NCI-H1092 treated with DMSO at 0.1 percent for 48 hours (cell line): ENCODE measurements at regions not wholly inside any gene's neighbourhood (a gene's known extent, or its start where the extent isn't known, plus 50 kb on each side); places are given as distances from the start of the nearest gene placed in this dataset.

ENCODE experiments used
- DNase-seq: peaks from one replicate; lab custom pipeline; 2025; lab: John Stamatoyannopoulos, UW

DNA sequence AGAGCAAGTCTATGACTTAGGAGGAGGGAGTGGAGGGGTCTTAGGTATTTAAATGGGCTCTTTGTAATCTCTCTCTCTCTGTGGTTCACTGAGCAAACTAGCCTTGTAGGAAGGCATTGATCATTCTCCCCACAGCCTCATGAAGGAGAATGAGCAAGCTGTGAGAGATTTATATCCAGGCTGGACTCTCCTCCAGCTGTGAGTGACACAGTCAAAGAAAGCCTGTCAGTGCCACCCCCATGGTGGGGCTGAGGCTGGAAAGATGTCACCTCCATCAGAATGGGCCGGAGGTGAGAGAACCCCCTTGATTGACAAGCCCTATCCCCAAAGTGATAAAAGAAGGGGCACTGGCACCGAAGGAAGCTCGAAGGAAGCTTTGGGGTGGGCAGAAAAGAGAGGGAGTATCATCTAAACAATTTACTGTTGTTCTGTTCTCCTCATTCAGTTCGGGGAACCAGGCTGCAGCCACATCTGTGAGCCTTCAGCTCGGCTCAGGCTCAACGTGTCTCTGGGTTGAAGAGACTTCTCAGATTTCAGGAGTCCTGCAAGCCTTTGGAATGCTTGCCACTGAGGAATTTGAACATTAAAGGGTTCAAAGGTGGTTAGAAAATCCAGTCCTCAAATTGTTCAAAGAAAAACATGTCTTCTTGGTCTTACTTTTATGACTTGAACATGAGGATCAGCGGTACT, 538.2 kb upstream of the ZNF462 start:
- no peak for DNase-seq

DNA sequence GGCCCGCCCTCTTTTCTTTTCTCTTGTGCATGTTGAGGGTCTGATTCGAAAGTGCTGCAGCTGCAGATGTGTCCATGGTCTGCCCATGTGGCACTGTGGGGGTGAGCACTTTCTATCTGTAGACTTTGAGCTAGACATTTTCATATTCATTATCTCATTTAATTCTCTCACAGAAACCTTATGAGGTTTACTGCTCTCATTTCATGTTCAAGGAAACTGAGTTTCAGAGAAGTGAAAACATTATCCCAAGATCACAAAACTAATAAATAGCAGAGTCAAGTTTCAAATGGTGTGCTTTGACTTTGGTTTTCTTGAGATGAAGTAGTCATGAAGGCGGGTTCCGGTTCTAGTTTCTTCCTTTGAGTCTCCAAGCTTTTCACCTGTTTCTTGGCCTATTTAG, 536.5 kb upstream of the ZNF462 start:
- no peak for DNase-seq

DNA sequence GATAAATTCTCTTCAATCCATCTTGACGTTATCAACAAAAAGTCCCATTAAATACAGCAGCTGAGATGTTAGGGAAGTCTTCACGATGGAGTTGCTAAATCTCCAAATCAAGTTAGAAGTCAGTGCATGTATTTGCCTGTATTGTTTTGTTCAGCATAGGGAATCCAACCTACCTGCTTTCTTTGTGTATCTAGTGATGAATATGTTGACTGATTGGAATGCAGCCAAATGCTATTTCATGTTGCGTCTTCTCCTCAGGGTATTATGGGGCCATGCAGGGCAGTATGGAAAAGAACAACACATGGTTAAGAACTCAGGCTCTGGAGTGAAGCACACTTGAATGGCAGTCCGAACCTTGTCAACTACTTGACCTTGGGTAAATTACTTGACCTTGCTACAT, 529.5 kb upstream of the ZNF462 start:
- peak; percentile 91 for DNase-seq

DNA sequence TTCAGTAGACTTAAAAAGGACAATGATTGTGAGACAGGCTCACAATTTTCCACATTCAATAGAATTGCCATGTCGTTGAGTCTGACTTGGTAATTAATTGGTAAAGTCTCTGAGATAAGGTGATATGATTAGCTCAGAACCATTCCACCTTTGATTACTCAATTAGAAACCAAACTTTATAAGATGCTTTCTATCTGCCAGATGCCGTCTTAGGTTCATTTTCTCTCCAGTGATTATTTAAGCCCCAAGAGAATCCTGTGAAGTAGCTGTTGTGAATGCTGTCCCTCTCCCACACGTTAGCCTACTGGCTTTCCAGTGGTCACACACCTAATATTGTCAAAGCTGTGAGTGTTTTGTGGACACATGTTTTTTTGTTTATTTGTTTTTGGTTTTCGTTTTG, 528.9 kb upstream of the ZNF462 start:
- DNase-seq: no peak

DNA sequence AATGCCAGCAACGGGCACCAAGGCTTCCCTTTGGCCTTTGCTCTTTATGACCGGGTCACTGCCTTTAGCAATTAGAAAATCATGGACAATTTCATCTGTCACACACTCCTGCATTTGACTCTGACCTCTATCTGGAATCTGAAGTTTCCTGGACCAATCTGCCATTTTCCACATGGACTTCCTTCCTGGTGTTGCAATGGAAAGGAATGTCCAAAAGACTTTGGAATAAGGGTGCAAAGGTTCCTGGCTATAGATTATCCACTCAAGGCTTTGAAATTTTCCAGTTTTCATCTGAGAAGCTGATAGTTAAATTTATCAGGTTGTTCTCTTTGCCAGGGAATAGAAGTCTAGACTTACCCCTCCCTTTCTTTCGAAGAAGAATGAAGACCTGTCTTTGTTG, 523.1 kb upstream of the ZNF462 start:
- DNase-seq: no peak

DNA sequence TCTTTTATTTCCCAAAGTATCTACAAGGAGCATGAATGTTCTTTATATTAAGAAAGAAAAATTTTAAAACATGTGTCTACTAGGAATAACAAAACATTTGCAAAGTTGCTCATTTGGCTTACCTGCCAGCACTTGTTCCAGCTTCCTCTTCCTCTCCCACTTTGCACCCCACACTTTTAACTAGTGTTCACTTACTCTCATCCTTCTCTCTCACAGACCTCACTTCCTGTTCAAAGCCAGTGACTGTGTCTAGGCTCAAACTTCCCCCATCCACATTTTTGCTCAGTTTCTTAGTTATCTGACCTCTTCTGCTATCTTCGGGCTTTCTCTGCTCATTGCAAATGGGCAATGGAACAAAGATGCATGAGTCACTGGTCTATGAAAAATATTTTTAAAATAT, 512.2 kb upstream of the ZNF462 start:
- DNase-seq: no peak

DNA sequence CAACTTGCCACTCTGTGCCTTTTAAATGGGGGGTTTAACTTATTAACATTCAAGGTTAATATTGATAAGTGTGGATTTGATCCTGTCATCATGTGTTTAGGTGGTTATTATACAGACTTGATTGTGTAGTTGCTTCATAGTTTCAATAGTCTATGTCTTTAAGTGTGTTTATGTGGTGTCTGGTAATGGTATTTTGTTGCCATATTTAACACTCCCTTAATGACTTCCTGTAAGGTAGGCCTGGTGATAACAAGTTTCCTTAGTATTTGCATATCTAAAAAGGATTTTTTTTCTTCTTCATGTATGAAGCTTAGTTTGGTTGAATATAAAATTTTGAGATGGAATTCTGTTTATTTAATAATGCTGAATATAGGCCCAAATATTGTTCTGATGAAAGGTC, 506.0 kb upstream of the ZNF462 start:
- DNase-seq: no peak

DNA sequence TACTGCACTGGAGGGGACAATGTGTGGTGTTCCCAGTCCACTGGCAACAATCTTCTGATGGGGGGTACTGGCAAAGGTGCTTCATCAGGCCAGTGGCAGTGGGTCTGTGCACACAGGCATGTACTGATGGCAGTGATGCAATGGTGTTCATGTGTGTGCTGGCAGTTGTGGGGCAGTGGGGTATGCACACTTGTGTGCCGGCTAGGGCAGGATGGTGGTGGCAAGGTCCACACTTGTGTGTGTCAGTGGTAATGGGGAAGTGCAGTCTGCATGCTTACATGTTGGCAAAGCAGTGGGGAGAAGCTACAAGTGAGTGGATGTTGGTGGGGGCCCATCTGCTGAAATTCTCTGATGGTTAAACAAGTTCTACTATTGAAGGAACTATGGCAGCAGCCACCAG, 504.6 kb upstream of the ZNF462 start:
- DNase-seq: no peak

DNA sequence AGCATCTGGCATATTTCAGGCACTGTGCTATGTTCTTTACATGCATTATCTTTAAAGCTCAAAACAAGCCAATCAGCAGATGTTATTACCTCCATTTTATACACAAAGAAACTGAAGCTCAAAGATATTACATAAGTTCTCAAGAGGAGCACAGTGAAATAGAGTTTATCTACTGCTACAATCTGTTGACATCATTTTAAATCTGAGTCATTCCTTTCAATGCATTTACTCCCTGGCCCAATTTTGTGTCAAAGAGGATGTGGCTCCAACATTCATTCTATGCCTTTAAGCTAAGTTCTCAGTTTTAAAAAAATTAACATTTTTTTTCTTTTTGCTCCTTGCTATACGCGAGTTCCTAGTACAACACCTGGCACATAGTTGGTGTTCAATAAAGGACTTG, 486.3 kb upstream of the ZNF462 start:
- DNase-seq: no peak

DNA sequence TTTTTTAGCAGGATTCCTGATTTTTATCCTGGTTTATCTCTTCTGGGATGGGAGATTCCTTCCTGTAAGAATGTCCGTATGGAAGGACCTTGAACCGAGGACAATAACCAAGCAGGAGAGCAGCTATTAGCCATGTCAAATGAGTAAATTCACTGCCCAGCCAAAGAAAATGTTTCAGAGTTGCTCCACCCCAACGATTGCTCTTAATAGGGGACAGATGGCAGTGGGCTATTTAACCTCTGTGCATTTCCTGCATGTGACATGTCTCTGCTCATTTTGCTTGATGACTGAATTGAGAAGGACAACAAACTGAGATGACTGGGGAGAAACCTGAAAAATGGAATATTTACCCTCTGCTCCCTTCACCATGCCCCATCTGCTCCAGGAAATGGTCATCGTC, 479.9 kb upstream of the ZNF462 start:
- DNase-seq: no peak

DNA sequence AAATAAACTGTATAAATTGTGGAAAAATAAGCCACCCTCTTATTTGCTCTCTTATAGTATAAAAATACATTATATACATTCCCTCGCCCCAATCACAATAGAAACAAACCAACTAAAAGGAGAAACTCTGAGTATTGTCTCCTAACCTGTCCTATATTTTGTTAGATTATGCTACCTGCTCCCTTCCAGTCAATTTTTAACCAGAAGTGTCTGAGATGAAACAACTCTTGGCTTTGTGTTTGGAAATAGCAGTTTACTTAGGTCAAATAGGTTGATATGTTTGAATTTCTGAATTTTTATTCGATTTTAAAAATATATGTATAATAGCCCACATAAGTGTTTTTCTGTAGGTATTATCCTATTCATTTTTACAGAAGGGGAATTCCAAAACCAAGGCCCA, 475.0 kb upstream of the ZNF462 start:
- no peak for DNase-seq

DNA sequence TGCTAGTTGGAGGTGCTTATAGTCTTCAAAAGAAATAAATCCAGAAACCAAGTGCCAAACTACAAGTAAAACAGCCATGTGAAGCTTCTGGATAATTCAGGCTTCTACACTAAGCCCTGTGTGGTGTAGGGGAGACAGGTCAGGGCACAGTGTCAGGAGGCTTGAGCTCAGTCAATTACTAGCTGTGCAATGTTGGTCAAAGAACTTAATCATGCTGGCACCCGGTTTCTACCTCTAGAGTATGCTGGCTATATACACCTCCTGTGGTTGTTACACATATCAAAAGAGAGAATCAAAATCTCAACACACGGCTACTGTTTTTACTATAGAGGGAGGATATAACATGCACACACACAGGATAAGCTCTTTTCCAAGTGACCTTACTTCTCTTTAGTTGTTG, 469.7 kb upstream of the ZNF462 start:
- DNase-seq: no peak

DNA sequence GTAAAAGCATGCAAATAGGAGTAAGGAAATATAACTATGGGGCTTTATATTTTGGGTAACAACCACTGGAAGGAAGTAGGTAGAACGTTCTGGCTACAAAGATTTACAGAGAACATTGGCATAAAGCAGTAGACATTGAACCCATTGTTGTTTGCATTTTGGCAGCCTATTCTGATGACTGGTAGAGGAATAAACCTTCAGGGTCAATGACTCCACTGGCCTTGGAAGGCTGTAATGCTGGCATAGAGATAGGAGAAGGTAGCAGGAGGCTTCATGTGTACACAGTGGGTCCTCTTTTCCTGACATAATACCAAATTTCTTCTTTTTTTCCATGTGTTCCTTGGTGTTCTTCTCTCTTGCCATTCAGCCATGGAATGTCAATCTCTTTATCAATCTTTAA, 462.8 kb upstream of the ZNF462 start:
- DNase-seq: no peak

DNA sequence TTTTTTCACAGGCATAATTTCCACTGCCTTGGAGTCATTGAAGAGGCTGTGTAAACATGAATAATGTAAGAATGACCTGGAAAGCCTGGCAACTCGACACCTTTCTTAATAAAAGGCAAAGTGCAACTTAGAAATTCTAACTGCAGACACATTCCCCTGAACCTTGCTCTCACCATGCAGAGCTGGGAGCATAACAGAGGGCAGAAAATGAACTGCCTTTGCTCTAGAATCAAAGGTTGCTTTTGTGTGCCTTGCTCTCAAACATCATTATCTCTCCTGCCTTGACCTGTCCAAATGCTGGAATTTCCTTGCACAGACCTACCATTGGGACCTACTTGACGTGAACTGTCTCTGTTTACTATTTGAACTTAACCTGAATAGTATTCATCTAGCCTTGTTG, 462.0 kb upstream of the ZNF462 start:
- no peak for DNase-seq

DNA sequence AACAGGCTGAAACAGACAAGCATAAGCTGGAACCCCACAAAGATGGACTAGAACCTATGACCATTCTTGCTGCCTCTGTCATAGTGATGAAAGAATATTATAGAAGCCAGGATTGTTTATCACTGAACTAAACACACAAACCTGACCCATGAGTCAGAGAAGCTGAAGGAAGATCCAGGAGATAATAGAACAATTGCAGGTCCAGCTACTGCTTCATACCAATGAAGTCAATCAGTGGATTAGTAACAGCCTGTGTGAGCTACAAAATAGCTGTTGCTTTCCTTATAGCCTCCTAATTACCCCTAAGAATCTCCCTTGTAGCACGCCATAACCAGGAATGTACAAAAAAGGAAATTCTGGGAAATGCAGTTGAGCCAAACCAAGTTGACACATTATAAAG, 459.9 kb upstream of the ZNF462 start:
- no peak for DNase-seq

DNA sequence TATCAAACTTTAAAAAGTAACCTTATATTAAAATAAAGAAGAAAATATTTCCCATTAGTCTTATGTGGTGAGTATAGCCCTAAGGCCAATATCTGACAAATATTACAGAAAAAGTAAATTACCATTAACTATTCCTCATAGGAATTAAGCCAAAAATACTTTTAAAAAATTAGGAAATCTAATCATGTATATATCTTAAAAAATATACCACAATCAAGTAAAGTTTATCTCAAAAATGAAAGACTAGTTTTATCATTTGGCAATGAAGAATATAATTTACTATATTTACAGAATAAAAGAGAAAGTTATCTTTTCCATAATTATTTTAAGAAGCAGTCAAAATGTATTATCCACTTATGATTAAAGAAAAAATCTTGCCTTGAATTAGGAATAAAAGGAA, 458.8 kb upstream of the ZNF462 start:
- no peak for DNase-seq

DNA sequence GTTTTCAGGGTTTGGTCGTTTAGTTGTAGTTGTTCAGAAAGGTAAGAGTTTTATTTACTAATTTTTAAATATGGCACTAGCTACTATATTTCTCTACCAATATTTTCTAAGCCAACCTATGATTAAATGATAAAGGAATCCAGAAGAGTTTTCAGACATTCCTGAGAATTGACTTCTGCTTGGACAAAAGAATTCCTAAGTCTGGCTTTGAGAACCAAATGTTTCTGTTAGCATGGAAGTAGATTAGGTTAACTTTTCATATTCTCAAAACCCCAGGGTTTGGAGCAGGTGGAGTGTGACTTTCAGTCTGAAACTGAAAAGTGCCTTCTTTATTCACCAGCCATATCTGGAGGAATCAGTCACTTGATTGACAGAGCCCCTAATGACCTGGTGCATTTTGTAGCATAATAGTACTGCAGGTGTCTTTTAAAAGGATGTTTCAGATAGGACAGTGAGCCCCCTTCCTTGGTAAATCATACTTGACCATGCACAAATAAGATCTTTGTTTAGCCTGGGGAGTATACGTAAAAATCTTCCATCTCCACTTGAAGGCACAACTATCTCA, 457.0 kb upstream of the ZNF462 start:
- no peak for DNase-seq

DNA sequence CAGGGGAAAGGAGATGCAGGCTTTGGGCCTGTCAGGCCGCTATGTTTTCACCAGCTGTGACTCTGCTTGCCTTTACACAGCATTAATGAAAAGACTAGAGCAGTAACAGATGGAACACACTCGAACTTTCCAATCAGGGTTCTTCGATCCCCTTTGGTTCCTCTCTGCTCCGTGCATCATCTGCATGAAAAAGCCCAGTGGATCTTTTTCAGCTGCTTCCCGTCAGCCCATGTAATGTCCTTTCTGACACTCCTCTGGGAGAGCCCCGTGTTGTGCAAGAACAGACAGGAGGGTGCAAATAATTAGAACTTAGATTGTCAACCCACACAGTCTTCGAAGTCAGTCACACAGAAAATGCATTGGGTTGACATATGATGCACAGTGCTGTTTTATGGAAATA, 448.9 kb upstream of the ZNF462 start:
- DNase-seq: no peak

DNA sequence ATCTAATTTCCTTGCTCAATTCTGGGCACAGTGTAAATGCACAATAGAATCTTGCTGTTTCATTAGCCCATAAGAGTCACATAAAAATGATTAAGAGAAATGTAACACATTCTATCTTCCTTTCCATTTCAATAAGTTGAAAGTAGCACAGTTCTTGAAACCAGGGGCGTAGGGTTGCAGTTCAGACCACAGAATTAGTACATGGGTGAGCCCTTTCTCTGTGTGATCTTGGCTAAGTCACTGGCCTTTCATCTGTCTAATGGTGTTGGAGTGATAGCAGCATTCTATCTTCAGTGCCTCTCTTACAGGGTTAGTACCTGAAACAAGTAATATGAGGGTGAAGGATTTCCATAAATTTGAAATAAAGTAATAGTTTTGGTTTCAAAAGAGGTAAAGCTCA, 445.3 kb upstream of the ZNF462 start:
- DNase-seq: no peak

DNA sequence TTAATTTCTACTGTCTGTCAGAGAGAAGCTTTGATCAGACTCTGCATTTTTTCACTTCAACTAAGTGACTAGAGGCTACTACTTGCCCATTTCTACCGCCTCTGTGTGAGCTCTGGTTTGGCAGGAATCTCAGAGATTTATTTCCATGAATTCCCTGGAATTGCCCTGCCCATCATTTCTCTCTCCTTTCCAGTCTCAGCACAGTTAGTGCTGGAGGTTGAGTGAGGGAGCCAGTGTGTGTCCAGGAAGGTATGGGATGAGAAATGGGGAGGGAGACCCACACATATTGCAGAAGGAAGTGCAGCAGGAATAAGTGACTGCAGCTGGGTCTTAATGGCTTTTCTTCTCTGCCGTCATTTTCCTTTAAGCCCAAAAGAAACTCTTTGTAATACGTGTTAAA, 443.1 kb upstream of the ZNF462 start:
- DNase-seq: no peak

DNA sequence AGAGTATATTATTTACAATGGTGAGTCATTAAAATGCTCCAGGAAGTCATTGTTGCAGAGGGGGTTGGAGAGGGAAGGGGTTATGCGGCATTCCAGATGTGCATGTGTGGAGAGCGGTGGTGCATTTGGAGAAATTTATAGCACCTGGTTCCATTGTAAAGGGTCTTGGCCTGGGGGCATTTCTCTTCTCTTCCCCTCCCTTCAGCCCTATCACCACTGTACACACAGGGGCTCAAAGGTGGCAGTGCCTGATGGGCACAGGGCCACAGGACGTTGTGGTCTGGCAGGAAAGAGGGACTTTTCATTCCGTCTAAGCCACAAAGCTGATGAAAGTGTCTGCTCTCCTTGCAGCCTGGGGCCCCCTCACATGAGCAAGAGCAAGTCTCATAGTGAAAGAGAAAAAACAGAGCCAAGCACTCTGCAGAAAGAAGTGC, 442.4 kb upstream of the ZNF462 start:
- DNase-seq: no peak

DNA sequence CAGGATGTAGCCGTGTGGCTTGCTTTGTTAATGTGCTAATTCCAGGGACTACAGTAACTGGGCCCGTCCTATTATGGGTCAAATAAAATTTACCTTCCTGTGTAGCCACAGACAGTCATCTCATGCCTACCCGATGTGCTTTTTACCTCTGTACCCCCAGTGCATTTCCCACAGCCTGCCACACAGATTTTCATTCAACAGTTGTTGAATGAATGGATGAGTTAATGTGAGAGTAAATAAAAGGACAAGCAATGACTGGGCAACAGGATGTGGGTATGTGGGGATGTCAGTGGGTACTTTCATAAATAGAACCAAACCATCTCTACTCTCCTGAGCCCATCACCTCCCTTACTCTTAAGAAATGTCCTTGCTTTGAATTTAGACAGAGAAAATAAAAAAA, 441.2 kb upstream of the ZNF462 start:
- no peak for DNase-seq

DNA sequence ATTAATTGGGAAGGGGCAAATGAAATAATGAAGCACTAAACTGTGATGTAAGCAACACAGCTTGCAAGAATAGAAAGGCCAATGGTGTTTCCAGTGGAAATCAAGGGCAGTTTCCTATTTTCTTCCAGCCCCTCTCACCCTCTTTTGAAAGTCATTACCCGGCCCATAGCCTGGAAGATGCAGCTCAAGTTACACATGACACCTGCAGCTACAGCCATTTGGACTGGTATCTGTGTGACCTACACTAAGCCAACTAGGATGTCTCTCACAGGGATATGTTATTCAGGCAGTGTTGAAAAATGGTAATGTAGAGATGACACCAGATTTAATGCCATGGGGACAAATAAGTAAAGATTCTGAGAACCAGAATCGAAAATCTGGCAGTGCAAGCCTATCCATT, 439.4 kb upstream of the ZNF462 start:
- DNase-seq: no peak

DNA sequence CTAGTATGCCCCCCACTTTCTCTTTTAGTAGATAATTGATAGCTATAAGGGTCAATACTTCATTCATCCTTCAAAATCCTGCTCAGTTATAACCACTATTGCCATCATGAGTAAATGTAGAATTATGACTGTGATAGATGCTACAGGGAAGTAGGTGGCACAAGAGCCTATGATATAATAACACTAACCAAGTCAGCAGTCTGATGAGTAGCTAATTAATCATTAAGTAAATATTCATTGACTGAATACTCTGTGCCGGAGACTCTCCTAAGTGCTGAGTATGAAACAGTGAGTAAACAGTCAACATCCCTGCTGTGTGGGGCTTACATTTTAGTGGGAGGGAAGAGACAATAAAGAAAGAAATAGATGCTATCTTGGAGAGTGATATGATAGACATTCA, 430.3 kb upstream of the ZNF462 start:
- no peak for DNase-seq
